Pons (tissue), 1 donor: ENCODE measurements at regions not wholly inside any gene's neighbourhood (a gene's known extent, or its start where the extent isn't known, plus 50 kb on each side); places are given as distances from the start of the nearest gene placed in this dataset.
"Not testable (repeated sequence)": the region's sequence is repeated elsewhere in the genome, so short reads cannot be mapped to it uniquely, and the experiment has no call there.

ENCODE experiments used
- DNase-seq: peaks from one replicate; pipeline ENCODE4 v3.0.0-alpha.2; 2016; ENCODE audit warnings: low spot score

DNA sequence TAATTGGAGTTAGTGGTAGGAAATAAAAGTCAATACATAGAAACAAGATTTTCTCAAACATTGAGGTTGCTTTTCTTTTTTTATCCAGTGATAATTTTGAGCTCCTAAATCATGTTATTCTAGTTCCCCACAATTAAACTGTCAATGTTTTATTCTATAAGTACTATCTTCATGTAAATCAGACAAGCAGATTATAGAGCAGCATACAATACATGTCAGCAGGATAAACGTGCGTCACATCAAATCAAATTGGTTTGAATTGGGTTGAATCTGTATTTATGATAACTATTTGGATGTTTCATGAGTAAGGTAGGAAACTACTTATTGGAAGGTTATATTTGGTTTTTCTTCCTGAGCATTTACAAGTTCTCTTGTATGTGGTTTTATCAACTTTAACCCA lies 2028.7 kb downstream of the NCAM2 start:
- DNase-seq = no peak

DNA sequence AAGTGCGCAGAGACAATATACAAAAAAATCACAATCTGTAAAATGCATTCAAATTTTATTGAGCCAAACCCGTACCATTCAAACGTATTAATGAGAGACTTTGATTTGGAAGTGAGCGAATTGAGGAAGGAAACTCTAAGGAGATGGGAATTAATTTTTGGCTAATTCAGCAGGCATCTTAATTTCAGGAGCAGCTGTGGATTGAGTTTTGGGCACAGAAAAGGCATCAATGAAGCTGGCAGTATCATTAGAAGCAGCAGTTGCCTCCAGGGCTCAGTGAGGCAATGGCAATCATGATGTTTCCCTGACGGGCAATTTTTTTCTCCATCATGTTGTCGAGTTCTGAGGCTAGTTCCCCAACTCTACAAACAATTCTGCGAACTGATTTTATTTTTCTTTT lies 2041.6 kb downstream of the NCAM2 start:
- no peak for DNase-seq

DNA sequence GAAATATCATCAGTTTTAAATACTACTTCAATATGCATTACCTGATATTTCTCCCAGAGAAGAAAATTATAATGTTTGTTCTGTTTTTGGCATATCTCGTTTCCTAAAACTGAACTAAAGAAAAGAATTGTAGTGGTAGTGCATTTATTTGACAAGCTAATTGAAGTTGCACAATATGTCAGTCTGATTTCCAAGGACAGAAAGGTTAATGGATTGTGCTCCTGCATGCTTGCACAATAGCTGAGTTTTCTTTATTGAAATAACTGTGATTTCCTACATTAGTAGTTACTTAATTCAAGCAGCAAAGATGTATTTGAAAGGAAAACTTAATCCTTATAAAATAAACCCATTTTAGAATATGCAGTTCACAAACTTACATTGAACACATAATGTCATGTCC lies 2047.7 kb downstream of the NCAM2 start:
- no peak for DNase-seq

DNA sequence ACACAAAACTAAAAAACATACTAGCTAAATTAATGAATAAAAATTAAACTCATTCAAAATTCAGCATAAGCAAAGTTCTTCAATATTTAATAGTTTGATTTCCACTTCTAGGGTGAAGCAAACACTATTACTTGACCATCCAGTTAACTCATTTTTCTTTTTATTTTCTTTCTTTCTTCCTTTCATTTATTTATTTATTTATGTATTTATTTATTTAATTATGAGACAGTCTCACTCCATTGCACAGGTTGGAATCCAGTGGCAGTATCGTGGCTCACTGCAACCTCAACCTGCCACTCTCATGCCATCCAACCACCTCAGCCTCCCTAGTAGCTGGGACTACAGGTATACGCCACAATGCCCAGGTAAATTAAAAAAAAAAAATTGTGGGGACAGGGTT lies 2069.5 kb downstream of the NCAM2 start:
- no peak for DNase-seq

DNA sequence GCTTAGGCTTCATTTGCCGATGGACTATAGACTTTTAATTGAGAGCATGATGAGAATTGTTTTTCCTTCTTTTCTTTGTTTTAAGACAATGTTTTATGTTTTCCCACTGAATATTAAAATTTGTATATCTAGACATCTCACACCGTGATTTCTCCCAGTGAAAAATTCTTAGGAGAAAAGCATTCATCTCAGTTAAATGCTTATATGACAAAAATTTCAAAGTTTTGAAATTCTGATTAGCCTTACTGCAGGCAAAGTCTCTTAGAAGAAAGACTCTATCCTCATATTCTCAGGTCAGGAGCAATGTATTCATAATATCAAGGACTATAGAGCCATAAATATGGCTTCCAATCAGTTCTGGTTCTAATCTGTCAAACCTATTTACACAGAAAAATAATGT lies 2085.0 kb downstream of the NCAM2 start:
- no peak for DNase-seq

DNA sequence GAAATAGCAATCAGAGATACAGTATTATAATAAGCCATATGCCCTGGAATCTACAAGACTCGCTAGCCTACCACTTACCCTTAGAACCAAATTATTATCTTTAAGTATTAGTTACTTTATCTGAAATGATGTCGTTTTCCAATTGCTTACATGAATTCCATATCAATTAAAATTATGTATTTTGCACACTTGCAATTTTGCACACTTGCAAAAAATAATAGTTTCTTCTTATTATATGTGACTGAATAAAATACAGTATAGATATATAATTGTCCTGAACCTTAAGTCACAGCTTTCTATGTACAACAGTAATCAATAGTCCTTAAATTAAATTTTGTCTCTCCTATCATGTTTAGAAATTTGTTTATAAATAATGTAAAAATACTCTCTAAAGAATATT lies 2095.1 kb downstream of the NCAM2 start:
- no peak for DNase-seq

DNA sequence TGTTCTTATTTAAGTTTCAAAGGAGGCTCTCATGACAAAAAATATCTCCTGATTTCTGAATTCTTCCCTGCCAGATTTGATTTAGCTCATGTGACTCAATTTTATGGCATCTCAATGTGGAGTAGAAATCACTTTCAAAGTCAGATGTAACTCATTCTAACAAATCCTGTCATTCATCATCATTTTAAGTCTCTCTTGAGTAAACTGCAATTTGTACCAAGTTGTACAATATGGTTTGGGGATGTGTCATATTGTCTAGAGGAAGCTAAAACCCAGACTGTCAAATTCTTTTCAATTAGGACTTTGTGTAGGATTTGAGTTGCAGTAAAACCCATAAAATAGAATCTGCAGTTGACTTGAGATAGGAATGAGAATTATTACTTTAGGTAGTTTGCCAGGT lies 2101.0 kb downstream of the NCAM2 start:
- DNase-seq = no peak

DNA sequence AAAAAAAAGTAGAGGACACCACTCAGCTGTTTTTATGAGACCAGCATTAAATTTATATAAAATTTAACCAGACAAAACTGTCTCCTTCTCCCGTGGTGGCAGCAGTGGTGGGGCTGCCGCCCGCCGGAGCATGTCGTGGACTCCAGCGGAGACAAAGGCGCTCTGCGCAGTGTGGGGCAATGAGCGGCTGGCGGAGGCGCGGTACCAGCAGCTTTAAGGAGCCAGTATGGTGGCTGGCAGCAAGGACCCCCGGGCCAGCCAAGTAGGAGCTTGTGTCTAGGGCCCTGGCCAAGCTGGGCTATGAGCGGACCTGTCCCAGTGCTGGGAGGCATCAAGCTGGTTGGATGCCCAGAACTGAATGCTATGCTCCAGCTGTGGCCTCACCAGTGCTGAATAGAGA lies 2102.9 kb downstream of the NCAM2 start:
- DNase-seq = no peak

DNA sequence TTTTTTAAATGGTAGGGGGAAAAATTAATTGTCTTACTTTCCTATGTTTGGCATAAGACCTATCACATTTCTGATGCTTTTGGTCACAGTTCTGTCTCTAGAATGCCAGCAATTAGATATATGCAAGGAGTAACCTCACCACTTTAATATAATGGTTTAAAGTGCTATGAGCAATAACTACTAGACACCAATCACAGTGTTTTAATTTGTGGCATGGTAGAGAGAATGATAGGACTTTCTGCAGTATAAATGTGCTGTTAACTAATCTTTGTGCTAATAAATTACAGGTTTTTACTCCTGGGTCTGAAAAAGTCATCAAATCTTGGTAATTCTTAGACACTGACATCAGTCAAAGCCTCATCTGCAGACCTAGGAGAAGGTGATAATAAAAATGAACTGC lies 2110.3 kb downstream of the NCAM2 start:
- no peak for DNase-seq

DNA sequence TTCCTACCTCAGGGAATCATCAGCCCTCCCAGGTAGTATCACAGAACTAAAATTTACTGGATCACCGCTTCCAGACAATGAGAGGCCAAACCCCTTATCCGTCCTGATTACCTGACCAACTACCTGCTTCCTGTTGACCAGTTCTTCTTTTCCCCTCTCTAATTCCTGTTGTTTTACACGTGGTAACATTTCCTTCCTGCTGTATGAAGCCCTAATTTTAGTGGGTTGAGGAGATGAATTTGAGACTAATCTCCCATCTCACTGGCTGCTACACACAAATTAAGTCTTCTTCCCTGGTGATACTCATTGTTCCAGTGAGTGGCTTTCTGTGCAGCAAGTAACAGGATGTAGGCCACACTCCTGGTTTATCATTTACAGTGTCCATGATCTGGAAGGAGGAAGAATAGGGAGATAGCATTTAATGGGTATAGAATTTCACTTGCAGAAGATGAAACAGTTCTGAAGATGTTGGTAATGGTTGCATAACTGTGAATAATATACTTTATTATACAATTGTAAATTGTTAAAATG lies 2112.9 kb downstream of the NCAM2 start:
- no peak for DNase-seq

DNA sequence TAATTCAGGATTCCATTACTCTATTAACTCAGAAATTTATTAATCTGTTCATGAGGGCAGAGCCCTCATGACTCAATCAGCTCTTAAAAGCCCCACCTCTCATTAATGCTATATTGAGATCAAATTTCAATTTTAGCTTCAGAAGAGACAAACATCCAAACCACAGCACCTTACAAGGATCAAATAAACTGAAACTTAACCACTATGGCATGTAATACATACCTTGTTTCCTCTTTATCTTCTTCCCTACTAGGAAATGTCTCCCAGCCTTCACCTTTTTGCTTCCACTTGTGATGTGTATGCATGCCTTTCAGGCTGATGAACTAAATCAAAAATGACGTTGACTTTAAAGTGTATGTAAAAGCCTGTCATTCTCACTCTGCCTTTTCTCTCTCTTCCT lies 2121.3 kb downstream of the NCAM2 start:
- no peak for DNase-seq

DNA sequence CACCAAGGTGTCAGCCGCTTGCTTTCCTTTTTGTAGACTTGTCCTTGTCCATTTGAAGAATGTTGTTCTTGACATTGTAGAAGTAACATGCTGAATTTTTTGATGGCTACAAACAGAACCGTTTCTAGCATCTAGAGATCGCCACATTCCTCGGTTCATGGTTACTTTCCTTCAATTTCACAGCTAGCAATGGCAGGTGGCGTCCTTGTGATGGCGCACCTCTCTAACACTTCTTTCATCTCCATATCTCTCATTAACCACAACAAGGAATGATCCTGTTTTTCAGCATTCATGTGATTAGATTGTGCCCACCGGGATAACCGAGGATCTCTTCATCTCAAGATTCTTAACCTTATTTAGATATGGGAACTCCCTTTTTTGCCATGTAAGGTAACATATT lies 2129.8 kb downstream of the NCAM2 start:
- no peak for DNase-seq

DNA sequence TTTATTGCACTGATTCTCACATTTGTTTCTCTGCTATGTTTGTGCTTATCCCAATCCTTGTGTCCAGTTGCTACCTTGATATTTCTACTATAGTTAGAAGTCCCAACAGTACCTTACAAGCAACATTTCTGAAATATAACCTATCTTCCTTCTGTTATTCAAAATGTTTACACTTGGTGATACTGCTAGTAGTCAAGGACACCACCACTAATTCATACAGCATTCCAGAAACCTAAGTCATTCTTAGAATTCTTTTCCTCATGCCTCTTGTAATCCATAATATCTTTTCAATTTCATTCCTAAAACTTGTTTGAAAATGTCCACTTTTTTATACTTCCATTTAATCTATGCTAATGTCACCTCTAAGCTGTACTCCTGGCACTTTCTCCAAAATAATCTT lies 2132.1 kb downstream of the NCAM2 start:
- DNase-seq = no peak

DNA sequence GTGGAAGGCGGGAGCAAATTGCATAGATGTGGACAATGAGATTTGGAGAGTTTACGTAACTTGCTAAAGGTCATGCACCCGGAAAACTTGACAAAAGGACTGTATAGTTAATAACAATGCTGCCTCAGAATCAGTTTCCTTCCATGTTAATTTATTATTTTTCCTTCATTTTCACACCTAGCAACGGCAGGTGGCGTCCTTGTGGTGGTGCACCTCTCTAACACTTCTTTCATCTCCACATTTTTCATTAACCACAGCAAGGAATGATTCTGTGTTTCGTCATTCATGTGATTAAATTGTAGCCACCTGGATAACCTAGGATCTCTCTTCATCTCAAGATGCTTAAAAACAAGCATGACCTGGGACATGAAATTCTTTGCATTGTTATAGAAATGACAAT lies 2133.0 kb downstream of the NCAM2 start:
- DNase-seq = no peak

DNA sequence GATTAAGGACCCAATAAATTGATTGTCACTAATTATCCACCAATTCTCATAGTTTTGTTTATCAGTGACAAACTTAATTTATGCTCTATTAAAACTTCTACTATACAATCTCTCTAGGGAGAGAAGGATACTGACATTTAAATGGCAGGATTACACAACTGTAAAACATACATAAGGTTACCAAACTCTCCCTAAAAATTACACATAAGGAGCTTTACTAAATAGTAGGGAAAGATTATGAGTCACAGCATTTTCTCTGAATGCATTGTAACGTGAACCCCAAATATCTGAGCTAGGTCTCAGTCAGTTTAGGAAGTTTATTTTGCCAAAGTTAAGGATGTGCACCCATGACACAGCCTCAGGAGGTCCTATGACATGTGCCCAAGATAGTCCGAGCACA lies 2140.6 kb downstream of the NCAM2 start:
- no peak for DNase-seq

DNA sequence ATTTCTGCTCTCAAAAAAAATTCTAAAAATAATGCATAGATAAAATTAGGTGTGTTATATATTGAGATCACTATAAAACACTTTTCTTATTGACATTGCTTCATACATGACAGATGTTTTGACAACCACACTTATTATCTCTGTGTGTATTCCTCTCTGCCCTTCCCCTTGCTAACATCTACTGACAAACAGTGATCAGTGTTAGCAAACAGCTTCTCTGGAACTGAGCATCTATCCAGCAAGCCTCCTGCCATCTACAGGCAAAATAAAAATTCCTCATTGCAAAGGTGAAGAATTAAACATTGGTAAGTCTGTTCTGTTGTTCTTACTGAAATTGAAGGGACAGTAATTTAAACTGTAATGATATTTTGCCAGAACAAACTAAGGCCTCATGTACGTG lies 2153.9 kb downstream of the NCAM2 start:
- DNase-seq = peak; percentile 30

DNA sequence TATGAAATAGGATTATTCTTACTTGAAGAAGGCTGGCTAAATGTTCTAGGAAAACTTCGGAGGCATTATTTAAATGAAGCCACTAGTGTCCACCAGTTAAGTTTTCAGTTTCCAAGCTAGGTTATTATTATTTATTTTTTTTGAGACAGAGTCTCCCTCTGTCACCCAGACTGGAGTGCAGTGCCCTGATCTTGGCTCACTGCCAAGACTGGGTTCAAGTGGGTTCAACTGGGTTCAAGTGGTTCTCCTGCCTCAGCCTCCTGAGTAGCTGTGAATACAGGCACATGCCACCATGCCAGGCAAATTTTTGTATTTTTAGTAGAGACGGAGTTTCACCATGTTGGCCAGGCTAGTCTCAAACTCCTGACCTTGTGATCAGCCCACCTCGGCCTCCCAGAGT lies 2155.6 kb downstream of the NCAM2 start:
- not testable (repeated sequence) for DNase-seq

DNA sequence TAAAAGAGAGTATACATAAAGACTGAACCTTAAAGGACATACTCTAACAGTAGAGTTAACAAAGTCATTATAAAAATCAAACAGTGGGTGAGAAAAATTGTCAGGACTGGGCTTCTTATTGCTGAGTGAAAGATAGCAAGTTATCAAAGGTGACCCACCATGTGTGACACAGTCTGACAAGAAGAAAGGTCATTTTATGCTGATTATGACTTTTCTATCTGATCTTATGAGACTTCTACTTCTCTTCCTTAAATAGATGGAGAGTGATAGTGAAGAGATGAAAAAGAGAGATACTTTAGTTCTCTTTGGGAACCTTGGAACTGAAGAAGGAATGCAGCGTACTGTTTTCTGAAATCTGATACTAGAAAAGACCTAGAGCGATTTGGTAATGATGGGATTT lies 2157.1 kb downstream of the NCAM2 start:
- DNase-seq = no peak

DNA sequence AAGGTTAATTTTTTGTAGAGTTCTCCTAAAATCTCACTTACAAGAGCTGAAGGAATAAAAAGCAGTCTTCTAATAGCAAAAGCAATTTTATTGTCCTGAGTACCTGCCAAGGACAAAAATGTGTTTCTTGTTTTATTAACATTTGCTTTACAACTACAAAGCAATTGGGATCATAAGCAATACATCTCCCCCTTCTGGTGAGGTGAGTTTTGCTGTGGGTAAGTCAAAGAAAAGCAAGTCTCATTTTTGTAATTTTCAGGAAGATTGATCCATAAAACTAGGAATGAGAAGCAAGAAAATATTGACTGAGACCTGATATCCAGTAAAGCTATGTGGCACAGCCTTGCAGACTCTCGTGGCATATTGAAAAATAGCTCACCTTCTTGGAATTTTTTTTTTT lies 2162.7 kb downstream of the NCAM2 start:
- no peak for DNase-seq

DNA sequence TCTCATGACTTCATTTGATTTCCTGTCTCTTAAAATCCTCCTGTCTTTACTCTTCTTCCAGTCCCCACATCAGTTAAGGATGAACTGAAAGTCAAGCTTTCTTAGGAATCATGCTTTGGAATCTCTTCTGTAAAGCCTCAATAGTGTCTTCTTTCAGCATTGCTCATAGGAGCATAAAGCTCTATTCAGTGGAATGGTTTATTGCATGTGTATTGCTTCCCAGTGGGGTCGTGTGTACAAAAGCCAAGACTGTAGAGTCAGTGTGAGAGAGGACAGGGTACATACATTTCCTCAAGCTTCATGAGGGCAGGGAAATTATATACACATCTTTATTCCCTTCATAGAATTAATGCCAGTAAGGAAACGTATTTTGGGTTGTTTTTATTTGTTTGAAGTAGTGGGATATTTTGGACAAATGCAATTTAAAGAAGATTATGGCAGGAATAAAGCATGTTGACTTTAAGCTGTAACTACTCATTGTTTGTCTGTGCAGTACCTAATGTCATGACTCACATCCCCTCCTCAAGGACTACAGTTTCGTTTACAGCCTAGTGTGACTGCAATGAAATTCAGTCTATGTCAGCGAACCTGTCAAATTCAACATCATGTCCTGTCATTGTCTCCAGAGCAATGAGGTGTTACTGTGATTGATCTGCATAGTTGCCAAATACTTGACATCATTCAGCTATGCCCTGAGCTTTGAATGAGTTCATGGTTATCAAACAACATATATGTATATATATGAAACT lies 2164.2 kb downstream of the NCAM2 start:
- DNase-seq = no peak
